GM12875 (cell line): ENCODE measurements at regions not wholly inside any gene's neighbourhood (a gene's known extent, or its start where the extent isn't known, plus 50 kb on each side); places are given as distances from the start of the nearest gene placed in this dataset.

Experiments used
- H3K4me3 ChIP-seq: one replicate; pipeline ENCODE4 v1.5.1; 2011; ENCODE audit warnings: low read depth, low read length, control low read depth
- CTCF ChIP-seq: IDR thresholded peaks from 2 replicates; pipeline ENCODE4 v1.5.1; 2011; ENCODE audit warnings: low read depth, mild to moderate bottlenecking, control low read depth, inconsistent platforms, low read length, moderate library complexity, borderline replicate concordance; ENCODE audit not compliant: insufficient read depth

GRCh38 chr11:80843266-80843974 is 1402.6 kb upstream of the TENM4 start:
- H3K4me3 ChIP-seq: no peak overlapping the region
- TF ChIP-seq CTCF: no peak

GRCh38 chr11:80842246-80842645 is 1401.4 kb upstream of the TENM4 start:
- no peak overlapping the region for H3K4me3 ChIP-seq
- no peak for TF ChIP-seq CTCF

- no peak for TF ChIP-seq CTCF
- no peak overlapping the region for H3K4me3 ChIP-seq
Measured at GRCh38 chr11:80841675-80842074, 1400.8 kb upstream of the TENM4 start.

- H3K4me3 ChIP-seq: no peak overlapping the region
- no peak for TF ChIP-seq CTCF
Measured at GRCh38 chr11:80838153-80838552, 1397.3 kb upstream of the TENM4 start.

GRCh38 chr11:80837051-80837450 is 1396.2 kb upstream of the TENM4 start:
- no peak overlapping the region for H3K4me3 ChIP-seq
- no peak for TF ChIP-seq CTCF

- no peak for TF ChIP-seq CTCF
- no peak overlapping the region for H3K4me3 ChIP-seq
Measured at GRCh38 chr11:80831374-80831773, 1390.5 kb upstream of the TENM4 start.

GRCh38 chr11:80827781-80828180 is 1387.0 kb upstream of the TENM4 start:
- TF ChIP-seq CTCF: no peak

More at GRCh38 chr11:80827781-80828180, 1387.0 kb upstream of the TENM4 start:
- no peak overlapping the region for H3K4me3 ChIP-seq
